Activated CD4-positive, alpha-beta T cell treated with anti-CD3 and anti-CD28 coated beads, Interleukin-2, amount 50 U/mL, for 48 hours (primary cell): ENCODE measurements at regions not wholly inside any gene's neighbourhood (a gene's known extent, or its start where the extent isn't known, plus 50 kb on each side); places are given as distances from the start of the nearest gene placed in this dataset.
"Not testable (repeated sequence)": the region's sequence is repeated elsewhere in the genome, so short reads cannot be mapped to it uniquely, and the experiment has no call there.

ENCODE experiments used
- DNase-seq, 2 experiments: peaks; one replicate each; pipeline ENCODE4 v3.0.0-alpha.2; 2020

DNA sequence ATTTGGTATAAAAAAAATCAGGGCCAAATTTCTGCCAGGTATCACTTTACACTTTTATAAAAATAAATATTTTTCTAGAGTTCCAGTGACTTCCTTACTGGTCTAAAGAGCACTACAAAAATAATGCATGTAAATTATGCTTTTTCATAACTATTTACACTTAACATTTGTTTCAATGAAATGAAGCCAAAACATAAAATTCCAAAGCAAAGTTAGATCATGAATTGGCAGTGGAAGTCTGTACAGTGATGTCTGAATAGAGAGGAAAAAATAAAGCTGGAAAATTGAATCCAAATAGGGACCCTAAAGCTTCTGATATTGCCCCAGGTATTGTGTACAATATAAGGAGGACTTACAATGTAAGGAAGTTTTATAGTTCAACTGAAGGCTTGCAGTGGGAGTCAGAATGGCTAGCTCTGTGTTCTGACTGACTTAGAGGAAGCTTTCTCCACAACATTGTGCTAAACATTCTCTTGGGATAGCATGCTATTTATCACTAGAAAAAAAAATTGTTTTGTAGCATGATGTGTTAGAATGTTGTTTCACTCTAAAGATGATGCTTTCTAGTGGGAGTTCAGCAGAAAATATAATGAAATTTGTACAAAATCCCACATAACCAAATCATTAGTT, 288.2 kb upstream of the UGT8 start:
- no peak for DNase-seq

DNA sequence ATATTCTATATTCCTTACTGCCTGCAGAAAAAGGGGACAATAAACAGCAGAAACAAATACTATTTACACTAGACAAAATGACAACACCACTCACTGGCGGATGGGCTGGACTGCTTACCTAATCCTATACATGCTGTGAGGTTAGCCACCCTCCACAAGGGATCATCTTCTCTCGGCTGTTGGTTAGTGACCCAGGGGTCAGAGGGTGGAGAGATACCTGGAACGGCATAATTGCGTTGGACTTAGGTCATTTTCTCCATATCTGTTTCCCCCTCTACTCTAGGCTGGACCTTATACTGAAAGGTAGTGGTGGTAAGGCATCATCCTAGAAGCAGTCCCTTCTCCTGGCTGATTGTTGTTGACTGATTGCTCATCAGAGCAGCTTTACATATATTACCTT, 286.8 kb upstream of the UGT8 start:
- DNase-seq, result no peak

DNA sequence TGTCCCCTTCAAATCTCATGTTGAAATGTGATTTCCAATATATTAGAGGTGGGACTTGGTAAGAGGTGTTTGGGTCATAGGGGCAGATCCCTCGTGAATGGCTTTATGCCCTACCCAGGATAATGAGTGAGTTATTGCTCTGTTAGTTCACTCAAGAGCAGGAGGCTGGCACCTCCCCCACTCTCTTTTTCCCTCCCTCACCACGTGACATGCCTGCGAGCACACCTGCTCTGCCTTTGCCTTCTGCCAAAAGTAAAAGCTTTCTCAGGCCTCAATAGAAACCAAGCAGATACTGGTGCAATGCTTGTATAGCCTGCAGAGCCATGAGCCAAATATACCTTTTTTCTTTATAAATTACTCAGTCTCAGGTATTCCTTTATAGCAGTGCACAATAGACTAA, 286.3 kb upstream of the UGT8 start:
- no peak for DNase-seq

DNA sequence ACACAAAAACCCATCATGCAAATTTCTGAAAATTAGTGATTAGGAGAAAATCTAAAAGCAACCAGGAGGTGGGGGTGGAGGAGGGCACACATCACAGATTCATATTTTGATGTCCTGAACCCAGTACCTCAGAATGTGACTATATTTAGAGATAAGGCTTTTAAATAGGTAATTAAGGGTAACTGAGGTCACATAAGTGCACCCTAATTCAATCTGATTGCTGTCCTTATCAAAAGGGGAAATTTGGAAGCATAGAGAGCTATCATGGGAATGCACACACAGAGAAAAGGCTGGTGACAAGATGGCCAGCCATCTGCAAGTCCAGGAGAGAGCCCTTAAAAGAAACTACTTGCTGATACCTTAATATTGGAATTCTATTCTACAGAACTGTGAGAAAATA, 281.8 kb upstream of the UGT8 start:
- DNase-seq, result no peak

DNA sequence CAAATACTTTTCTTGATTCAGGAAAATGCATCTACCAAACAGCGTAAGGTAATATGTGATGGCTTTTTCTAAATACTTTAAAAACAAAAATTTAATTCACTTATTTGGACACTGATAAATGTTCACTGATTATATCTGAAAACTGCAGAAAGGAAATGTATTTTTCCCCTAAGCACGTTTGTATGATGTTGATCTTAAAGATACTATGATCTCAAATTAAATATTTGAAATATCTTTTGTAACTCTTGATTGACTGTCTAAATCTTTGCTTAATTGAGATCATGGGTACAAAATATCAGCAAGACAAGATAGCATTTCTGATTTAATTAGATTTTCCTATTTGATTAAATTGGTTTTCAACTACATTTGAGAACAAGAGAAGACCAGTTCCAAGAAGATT, 281.0 kb upstream of the UGT8 start:
- no peak for DNase-seq

DNA sequence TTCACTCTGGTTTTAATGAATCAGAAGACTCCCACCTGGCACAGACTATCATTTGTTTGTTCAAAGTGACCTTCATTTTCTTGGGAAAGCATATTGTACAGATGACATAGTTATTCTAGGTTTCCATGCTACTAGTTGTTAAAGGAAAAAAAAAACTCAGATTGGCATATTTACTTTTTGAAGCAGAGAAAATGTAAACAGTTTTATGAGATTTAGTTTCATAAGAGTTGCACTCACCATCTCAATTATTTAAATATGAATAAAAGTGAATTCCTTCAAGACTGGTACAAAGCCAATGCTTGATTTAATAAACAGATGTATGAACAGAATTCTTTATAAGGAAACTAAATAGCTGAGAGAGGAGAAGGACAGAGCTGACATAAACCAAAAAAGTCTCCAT, 280.3 kb upstream of the UGT8 start:
- no peak for DNase-seq

DNA sequence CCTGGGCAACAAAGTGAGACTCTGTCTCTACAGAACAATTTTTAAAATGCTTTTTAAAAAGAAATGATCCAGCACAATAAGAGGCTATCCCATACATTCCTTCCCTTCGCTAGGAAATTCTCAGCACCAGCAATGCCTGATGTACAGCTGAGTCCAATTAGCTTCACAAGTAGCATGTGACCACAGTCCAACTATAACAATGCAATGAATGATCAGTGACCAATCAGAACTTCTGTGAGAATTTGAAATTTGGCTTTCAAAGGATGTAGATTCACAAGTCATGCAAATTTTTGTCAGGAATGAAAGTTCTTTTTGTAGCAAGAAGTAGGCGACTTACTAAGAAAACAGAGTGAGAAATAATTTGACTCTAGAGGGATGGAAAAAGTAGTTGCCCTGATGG, 278.5 kb upstream of the UGT8 start:
- DNase-seq, result no peak

DNA sequence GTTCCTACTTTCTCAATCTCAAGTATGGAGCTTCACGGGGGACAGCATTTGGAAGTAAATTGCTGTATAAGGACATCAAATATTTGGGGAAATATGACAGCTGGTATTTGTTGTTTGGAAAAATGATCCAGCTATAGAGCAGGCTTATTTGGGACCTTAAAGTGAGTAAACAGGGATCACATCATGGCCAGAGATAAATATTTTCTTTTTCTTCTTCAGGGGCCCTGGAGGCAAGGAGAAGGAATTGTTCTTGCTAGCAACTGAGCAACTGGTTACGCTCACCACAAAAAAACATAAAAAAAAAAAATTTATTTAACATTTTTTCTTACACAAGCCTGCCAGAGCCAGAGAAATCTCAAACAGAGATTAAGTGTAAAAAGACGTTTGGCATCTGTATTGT, 277.2 kb upstream of the UGT8 start:
- DNase-seq, result no peak

DNA sequence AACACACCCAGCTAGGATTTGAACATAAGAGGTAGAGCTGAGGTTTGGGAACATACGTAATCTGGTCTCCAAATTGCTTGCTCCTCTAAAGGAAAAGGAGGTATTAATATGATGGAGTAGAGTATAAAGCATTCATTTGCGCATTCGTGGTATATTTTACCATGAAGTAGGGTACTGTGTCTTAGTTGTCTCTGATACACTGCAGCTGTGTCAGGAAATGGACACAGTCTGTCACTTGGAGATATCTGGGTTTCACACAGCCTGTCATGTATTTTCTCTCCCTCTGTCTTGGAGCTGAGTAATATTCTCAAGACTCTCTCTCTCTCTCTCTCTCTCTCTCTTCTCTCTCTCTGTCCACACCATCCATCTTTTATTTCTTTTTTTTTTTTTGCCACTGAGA, 274.8 kb upstream of the UGT8 start:
- DNase-seq, result no peak

DNA sequence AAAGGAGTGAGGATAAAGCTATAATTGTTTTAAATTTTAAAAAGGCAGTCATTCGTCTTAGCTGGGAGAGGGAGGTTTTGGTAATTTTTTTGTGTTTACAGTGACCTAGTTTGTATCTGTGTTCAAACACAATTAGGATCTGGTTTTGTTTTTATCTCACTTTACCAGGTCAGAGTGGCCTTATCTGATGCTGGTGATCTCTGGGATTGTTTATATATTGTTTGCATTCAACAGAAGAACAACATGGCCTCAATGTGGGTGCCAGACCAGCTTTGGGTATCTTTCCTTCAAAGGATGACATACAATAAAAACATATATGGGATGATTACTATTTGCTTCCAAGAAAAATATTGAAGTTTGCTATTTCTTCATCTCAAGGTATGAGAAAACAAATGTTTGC, 272.2 kb upstream of the UGT8 start:
- DNase-seq, result no peak

DNA sequence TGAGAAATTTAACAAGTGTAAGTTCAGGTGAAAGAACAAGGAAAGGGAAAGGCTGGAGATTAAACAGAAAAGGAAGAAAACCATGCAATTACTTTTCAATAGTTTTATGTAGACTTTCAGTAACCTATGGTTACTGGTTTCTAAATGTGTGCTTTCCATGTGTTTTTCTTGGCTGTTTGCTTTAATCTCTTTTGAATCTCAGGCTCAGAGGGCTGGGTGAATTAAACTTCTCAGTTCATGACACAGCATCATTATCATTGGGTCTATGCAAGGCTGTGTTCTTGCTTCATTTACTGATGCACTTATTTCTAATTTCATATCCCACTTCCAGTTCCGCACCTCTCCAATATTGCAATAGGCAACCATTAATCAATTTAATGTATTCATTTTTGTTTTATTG, 266.5 kb upstream of the UGT8 start:
- no peak for DNase-seq

DNA sequence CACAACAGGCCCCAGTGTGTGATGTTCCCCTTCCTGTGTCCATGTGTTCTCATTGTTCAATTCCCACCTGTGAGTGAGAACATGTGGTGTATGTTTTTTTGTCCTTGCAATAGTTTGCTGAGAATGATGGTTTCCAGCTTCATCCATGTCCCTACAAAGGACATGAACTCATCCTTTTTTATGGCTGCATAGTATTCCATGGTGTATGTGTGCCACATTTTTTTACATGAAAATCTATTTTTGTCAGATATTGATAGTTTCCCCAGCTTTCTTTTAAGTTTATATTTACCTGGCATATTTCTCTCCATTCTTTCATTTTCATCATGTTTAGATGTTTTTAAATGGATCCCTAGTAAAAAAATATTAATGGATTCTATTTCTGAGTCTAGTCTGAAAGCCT, 264.2 kb upstream of the UGT8 start:
- DNase-seq, result not testable (repeated sequence)

DNA sequence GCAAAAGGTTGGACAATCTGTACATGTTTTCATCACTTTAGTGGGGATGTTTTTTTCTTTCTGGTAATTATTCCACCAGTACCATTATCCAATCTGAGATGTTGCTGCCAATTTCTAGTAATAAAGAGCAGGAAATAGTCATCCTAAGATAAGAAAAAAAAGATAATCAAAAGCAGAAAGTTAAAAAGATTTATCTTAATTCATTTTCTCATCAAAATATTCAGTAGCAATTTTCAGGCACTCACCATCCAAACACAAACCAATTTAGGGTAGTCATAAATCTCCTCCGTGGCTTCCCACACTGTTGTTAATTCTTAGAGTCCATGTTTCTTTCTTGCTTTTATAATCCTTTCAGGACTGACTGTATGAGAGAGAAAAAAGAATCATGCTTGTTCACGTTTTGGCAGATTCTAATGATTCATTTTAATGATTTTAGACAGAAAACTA, 263.7 kb upstream of the UGT8 start:
- DNase-seq, result no peak

DNA sequence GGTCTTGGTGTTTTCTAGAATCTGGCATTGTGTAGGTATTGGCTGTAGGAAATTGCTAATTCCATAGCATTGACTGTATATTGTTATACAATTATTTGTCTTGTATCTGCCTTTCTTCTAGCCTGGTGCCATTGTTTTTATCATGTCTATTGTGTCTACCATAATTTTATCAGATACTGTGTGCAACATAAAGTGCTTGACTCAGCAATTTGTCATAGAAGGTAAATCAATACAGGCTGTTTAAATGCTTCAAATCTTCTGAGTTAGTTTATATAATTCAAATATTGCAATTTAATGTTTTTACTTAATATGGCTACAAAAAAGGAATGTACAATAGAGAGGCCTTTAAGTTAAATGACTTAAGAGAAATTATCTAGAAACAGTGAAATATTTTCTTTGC, 263.3 kb upstream of the UGT8 start:
- DNase-seq, result no peak

DNA sequence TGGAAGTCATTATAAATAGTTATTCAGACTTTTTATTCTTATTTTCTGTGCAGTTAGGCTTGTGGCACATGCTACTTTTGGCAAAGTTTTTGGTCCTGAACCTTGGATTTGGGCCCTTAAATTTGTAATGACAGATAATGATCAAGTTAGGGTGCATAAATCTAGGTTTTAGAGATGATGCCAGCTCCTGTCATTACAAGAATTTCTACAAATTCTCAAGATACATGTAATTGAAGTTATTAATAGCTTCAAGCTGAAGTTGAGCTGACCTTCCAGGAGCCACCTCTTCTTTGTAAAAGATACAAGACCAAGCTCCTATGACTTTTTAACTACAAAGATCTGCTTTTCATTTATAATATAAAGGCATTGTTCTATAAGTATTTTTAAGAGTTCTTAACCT, 255.6 kb upstream of the UGT8 start:
- no peak for DNase-seq

DNA sequence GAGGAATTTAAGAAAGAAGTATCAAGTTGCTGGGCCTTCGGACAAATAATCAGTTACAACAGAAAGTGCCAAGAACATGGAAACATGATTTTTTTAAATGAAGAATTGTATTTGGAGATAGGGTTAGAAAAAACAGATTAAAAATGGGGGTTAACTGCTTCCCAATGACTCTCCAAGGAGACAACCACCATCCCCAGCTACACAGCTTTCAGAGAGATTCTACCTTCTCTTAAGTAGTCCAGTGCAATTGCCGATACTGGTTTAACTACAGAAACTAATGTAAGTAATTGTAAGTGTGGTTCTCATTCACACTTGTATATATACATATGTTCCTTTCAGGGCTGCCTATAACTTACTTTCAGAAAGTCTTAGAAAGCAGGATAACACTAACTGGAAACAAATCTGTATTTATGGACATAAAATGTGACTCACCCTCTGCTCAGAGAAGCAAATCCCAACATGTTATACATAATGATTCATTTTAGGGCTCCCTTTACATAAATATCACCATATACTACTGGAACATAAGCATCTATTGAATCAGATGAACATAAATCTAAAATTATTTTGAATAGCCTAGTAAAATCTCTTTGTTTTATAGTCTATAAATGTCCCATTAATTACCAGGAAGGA, 248.9 kb upstream of the UGT8 start:
- DNase-seq, result no peak

DNA sequence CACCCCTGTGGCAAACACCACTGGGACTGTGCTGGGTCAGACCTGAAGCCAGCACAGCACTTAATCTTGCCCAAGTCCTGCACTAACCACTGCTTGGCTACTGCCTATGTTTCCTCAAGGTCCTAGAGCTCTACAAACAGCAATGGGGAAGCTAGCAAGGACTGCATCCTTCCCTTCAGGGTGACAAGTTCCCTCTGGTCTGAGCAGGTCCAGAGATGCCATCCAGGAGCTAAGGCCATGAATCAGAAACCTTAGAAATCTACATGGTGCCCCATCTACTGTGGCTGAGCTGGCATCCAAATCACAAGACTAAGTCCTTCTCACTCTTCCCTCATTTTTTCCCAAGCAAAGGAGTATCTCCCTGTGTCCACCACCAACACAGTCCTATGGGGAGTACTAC, 239.7 kb upstream of the UGT8 start:
- DNase-seq, result no peak

DNA sequence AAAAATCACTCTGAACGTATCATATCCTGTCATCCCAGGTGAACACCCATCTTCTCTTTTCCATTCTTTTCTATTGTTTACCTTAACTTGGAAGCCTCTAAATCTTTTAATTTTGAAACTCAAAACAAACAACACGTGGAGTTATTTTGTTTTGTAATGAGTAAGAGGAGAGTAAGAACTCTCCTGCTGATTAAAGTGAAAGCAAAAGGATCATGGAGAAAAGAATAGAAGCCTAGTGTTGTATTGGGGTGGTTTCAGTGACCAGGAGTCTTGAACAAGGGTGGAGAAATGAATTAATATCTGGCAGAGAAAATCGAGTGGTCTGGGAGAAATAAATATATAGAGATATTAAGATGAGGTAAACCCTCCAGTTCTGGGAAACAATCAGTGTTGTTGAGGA, 237.4 kb upstream of the UGT8 start:
- DNase-seq, result no peak

DNA sequence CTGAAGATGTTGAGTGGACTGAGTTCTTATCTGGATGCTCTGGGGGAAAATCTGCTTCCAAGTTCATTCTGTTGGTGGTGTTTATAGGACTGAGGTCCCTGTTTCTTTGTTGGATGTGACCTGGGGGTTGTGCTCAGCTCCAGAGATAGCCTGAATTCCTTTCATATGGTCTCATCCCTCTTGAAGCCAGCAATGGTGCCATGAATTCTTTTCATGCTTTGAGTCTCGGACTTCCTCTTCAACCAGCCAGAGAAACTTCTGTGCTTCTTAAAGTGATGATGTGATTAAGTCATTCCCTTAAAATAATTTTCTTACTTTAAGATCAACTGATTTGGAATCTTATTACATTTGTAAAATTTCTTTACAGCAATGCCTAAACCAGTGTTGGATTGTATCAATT, 233.8 kb upstream of the UGT8 start:
- DNase-seq, result no peak

DNA sequence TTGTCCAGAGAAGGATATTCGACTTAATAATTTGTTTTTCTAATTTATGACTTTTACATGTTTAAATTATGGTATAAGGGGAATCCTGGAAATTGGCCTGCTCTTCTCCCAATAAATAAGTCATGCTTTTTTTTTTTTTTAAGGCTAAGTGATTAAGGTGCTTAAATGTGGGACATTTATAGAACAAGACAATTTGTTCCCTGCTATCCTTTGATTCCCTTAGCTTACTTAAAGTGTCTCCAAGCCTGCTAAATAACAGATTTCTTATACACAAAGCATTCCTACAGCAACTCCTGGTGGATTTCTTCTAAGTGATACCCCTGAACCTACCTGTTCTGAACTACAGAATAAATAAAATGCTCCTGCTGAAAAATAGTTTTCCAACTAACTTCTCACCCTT, 233.0 kb upstream of the UGT8 start:
- no peak for DNase-seq

DNA sequence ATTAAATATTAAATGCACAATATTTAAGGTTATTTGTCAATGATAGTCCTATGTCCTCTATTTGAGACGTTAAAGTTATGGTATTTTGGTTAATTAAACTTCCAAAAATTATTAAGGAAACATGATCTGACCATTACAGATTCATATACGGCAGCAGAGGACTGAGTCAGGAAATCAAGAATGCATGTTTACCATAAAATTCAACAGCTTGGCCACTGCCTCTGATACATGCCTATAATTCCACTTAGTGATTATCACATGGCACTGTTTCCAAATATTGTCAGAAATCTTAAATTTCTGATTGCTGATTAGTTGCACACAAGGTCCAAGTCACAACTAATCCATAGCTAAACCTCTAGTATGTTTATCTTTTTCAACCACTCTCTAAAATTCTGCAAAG, 232.2 kb upstream of the UGT8 start:
- no peak for DNase-seq

DNA sequence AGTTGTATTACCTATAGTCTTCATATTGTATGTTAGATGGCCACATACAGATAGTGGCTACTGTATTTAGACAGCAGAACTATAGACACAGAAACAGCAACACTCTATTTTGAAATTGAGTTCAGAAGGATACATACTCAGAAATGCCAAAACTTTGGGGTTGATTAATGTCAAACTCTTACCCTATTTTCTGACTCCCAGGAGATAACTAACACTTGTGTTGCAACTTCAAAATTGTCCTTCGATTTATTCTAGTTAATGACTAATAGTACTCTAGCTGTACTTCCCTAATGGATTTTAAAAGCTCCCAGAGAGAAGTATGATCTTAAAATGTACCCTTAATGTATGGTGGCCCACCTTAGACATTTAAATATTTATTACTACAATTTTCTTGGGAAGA, 229.9 kb upstream of the UGT8 start:
- DNase-seq, result no peak

DNA sequence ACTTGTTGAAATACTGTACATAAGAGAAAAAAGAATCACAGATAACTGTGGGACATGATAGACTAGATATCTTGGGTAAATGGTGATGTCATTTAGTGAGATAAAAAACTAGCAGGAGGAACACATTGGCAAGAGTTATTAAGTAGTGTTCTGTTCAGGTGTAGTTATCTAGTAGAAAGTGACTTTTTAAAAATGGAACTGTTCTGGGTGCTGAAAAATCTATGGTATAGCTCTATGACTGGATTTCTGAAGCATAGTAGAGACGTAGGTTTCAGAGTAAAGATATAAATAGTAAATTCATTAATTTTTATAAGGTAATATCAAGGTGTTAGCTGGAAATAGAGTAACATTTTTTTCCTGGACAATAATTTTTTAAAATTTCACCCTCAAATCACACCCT, 225.1 kb upstream of the UGT8 start:
- no peak for DNase-seq

DNA sequence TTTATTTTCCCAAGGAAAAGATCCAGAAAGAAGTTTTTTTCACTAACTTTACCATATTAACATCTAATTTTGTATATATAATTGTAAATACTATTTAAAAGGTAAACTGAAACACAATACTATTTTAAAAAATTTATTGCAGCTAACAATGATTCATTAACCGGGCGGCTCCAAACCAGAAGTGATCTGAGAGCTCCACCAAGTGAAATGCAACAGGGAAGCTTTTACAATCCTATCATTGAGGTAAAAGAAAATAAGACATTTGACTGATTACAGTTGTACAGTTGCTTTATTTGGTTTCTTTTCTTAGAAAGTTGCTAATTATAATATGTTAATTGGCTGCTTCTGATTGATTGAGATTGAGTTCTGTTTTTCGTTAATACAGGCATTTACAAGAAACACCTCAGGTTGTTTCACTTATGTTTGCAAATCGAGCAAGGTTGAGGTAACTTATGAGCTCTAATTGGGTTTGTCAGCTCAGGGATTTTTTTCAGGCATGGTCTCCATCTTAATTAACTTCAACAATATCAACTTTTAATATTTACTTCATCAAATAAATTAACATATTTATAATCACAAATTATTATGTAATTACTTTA, 220.2 kb upstream of the UGT8 start:
- DNase-seq, result no peak

DNA sequence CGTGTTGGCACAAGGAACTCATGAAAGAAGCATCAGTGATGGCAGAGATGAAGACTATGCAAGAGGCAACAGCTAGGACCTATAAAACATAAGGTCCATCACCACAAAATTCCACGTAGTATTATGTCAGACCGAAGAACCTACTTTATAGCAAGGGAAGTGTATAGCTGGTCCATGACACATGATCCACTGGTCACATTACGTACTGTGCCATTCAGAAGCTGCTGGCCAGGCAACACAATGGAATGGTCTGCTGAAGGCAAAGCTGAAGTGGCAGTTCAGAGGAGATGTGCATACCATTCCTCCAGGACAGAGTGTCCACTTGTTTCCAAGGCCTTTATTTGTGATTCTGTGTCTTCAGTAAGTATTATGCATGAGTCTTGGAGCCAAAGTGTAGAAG, 215.5 kb upstream of the UGT8 start:
- DNase-seq, result no peak
